ENCODE measurements at regions not wholly inside any gene's neighbourhood (a gene's known extent, or its start where the extent isn't known, plus 50 kb on each side); places are given as distances from the start of the nearest gene placed in this dataset.
"Not testable (repeated sequence)": the region's sequence is repeated elsewhere in the genome, so short reads cannot be mapped to it uniquely, and the experiment has no call there.

- Histone ChIP-seq H3K27ac (no peak overlapping the region), H3K36me3 (no peaks in the 10 kb centered on the region), H3K4me3 (no peak overlapping the region), H3K9me3 (peaks cover 0 to 3% (median 0%) of the 10 kb centered on the region in 8 donors), H3K4me1 (no peaks in the 10 kb centered on the region), H3K27me3 (replicated peaks in 1 of 7) (peaks cover 0 to 3% (median 0%) of the 10 kb centered on the region in 7 donors)
- DNase-seq, result no peak
- intact Hi-C loops (cut with DNase I; ENCODE audit: low total_unique reads), result no loop called here
- 31 to 62% (median 42%) methylated on average over 3 of the region's 3 CpGs for WGBS, 5 donors
- TF ChIP-seq CTCF (IDR thresholded peaks at IDR 0.05 in 8 of 11, conservative IDR thresholded peaks at IDR 0.05 in 3 of 11), result no peak
- no peak for TF ChIP-seq POLR2A (IDR thresholded peaks at IDR 0.05)
- no peak for TF ChIP-seq POLR2AphosphoS5 (IDR thresholded peaks at IDR 0.05)
These were observed 74.0 kb upstream of the PROKR2 start for GRCh38 chr20:5390720-5391119.

- not testable (repeated sequence) for H3K27ac ChIP-seq
These were observed 70.1 kb upstream of the PROKR2 start for GRCh38 chr20:5386846-5387245.

GRCh38 chr20:5381527-5381926 lies 64.8 kb upstream of the PROKR2 start:
- H3K36me3 ChIP-seq; DNase-seq; intact Hi-C loops (cut with DNase I; ENCODE audit: low total_unique reads); H3K4me3 ChIP-seq; H3K4me1 ChIP-seq; H3K27ac ChIP-seq: not testable (repeated sequence)
- 89 to 95% (median 93%) methylated on average over 7 of the region's 7 CpGs for WGBS, 5 donors
- H3K9me3 ChIP-seq, result peaks cover 2 to 45% (median 23%) of the 10 kb centered on the region in 8 donors
- H3K27me3 ChIP-seq (replicated peaks in 1 of 7), result peaks cover 0 to 36% (median 0%) of the 10 kb centered on the region in 7 donors

More at GRCh38 chr20:5386846-5387245, 70.1 kb upstream of the PROKR2 start:
- peaks cover 0 to 17% (median 0%) of the 10 kb centered on the region in 7 donors for H3K27me3 ChIP-seq (replicated peaks in 1 of 7)
- WGBS, 5 donors, result 61 to 83% (median 66%) methylated on average over 3 of the region's 3 CpGs
- intact Hi-C loops (cut with DNase I; ENCODE audit: low total_unique reads); H3K36me3 ChIP-seq; H3K4me3 ChIP-seq; H3K4me1 ChIP-seq; DNase-seq: not testable (repeated sequence)
- peaks cover 2 to 30% (median 22%) of the 10 kb centered on the region in 8 donors for H3K9me3 ChIP-seq

DNA sequence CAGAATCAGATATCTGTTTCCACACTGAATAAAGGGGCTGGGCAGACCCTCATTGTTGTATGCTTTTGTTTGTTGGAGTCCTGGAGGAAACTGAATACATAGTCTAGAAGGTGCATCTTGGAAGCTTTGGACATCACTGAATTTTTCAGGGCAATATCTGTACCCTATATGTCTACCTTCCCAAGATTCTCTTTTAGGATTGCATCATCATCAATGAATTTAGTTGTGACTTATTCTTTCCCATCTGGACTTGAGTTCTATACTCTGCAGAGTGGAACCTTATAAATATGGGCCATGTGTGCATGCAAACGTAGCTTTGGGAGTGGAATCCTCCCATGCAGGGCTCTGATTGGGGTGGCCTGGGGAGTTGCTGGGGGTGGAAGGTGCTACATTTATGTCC lies 60.7 kb upstream of the PROKR2 start:
- intact Hi-C loops (cut with DNase I; ENCODE audit: low total_unique reads), result no loop called here

DNA sequence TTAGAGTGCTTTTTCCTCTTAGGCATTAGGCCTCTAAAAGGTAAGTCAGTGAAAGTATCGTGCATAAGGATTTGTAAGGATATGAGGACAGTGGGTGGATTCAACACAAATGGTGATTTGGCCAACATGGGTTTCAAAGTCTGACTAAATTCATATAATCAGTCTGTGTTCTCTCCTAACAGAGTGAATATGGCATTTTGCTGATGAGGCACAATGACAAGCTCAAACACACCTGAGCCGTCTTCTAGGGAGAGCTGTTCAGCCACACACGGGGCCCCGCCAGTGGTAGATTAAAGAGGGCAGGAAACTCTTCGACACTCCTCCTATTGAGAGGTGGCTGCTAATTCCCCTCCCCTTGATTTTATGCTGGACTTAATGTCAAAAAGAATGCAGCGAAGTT lies 59.5 kb upstream of the PROKR2 start:
- Histone ChIP-seq H3K4me1 (no peaks in the 10 kb centered on the region), H3K27ac (no peak overlapping the region), H3K36me3 (no peaks in the 10 kb centered on the region), H3K27me3 (replicated peaks in 1 of 7) (peaks cover 0 to 13% (median 0%) of the 10 kb centered on the region in 7 donors), H3K9me3 (peaks cover 0 to 12% (median 0%) of the 10 kb centered on the region in 8 donors), H3K4me3 (no peak overlapping the region)
- intact Hi-C loops (cut with DNase I; ENCODE audit: low total_unique reads), result no loop called here
- no peak for DNase-seq
- TF ChIP-seq POLR2A (IDR thresholded peaks at IDR 0.05), result no peak
- no peak for TF ChIP-seq CTCF (IDR thresholded peaks at IDR 0.05 in 8 of 11, conservative IDR thresholded peaks at IDR 0.05 in 3 of 11)
- TF ChIP-seq POLR2AphosphoS5 (IDR thresholded peaks at IDR 0.05), result no peak
- WGBS, 5 donors, result 82 to 85% (median 83%) methylated on average over 6 of the region's 6 CpGs

More for the DNA sequence above, 60.7 kb upstream of the PROKR2 start:
- no peak for DNase-seq
- Histone ChIP-seq H3K27ac (no peak overlapping the region), H3K36me3 (no peaks in the 10 kb centered on the region), H3K4me1 (no peaks in the 10 kb centered on the region), H3K4me3 (no peak overlapping the region), H3K9me3 (peaks cover 0 to 20% (median 0%) of the 10 kb centered on the region in 8 donors), H3K27me3 (replicated peaks in 1 of 7) (peaks cover 0 to 25% (median 0%) of the 10 kb centered on the region in 7 donors)
- no peak for TF ChIP-seq POLR2A (IDR thresholded peaks at IDR 0.05)
- no peak for TF ChIP-seq POLR2AphosphoS5 (IDR thresholded peaks at IDR 0.05)
- TF ChIP-seq CTCF (IDR thresholded peaks at IDR 0.05 in 8 of 11, conservative IDR thresholded peaks at IDR 0.05 in 3 of 11), result no peak
- WGBS, 5 donors, result 60 to 85% (median 67%) methylated on average over 1 of the region's 1 CpG

All from spleen (tissue), 11 donors.